Transverse colon (tissue), 4 donors: ENCODE measurements at regions not wholly inside any gene's neighbourhood (a gene's known extent, or its start where the extent isn't known, plus 50 kb on each side); places are given as distances from the start of the nearest gene placed in this dataset.

ENCODE experiments used
- CTCF ChIP-seq, 5 experiments: fragments of 200-600 bp in 3 of 5; fragments of 450-650 bp in 2 of 5; sonication (generic) in 3 of 5; IDR thresholded peaks; 1 replicate in 2 of 5; 2 replicates in 3 of 5; pipeline ENCODE4 v1.5.1; 2016 to 2017; ENCODE audit warnings: antibody characterized with exemption in 5 of 5, inconsistent platforms in 3 of 5, mild to moderate bottlenecking in 2 of 5, moderate library complexity in 1 of 5
- EP300 ChIP-seq: sonication (generic); formaldehyde crosslinking; IDR thresholded peaks from one replicate; pipeline ENCODE4 v1.6.1; 2017; ENCODE audit warnings: antibody characterized with exemption, low read depth
- POLR2AphosphoS5 ChIP-seq, 3 donors: sonication (generic); formaldehyde crosslinking; IDR thresholded peaks; one replicate each; pipeline ENCODE4 v1.6.1; 2016; ENCODE audit warnings: antibody characterized with exemption in 3 of 3

- TF ChIP-seq CTCF (IDR thresholded peaks at IDR 0.05), result no peak
- TF ChIP-seq EP300, result no peak
- TF ChIP-seq POLR2AphosphoS5 (IDR thresholded peaks at IDR 0.05), result no peak
Measured at GRCh38 chr2:114128263-114128662, 238.4 kb downstream of the ACTR3 start.
